ENCODE measurements at regions not wholly inside any gene's neighbourhood (a gene's known extent, or its start where the extent isn't known, plus 50 kb on each side); places are given as distances from the start of the nearest gene placed in this dataset.

DNA sequence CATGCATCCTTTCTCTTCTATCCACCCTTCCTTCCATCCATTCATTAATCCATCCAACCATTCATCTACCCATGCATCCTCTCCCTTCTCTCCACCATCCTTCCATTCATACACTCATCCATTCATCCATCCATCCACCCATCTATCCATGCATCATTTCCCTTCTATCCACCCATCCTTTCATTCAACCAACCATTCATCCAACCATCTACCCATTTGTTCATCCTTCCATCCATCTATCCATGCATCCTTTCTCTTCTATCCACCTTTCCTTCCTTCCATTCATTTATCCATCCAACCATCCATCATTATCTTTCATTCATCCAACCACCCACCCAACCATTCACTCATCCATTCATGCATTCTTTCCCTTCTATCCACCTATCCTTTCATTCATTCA, 188.4 kb downstream of the NPHP4 start:
- H3K36me3 ChIP-seq, result no peaks in the 10 kb centered on the region
- H3K9me3 ChIP-seq (replicated peaks), result peaks cover 4% of the 10 kb centered on the region

DNA sequence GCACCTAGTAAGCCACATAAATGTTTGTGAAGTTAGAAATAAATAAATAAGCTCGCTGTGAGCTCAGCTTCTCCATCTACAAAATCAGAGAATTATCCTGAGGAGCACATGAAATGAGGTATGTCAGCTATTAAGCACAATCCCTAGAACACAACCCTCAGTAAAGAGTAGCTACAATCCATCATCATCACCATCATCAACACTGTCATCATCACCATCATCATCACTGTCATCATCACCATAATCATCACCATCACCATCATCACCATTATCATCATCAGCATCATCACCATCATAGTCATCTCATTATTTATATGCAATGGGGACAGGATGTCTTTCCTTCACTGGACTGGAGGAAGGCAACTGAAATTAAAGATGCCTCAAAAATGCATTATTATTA, 189.6 kb downstream of the NPHP4 start:
- TF ChIP-seq, protein P1, sequence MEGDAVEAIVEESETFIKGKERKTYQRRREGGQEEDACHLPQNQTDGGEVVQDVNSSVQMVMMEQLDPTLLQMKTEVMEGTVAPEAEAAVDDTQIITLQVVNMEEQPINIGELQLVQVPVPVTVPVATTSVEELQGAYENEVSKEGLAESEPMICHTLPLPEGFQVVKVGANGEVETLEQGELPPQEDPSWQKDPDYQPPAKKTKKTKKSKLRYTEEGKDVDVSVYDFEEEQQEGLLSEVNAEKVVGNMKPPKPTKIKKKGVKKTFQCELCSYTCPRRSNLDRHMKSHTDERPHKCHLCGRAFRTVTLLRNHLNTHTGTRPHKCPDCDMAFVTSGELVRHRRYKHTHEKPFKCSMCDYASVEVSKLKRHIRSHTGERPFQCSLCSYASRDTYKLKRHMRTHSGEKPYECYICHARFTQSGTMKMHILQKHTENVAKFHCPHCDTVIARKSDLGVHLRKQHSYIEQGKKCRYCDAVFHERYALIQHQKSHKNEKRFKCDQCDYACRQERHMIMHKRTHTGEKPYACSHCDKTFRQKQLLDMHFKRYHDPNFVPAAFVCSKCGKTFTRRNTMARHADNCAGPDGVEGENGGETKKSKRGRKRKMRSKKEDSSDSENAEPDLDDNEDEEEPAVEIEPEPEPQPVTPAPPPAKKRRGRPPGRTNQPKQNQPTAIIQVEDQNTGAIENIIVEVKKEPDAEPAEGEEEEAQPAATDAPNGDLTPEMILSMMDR (IDR thresholded peaks at IDR 0.05; ENCODE audit: borderline replicate concordance), result no peak

More for the DNA sequence above, 188.4 kb downstream of the NPHP4 start:
- TF ChIP-seq, protein P1 (IDR thresholded peaks at IDR 0.05; ENCODE audit: borderline replicate concordance), result no peak
- peaks cover 43% of the 10 kb centered on the region for H3K27me3 ChIP-seq (ENCODE audit: low read depth)
- intact Hi-C loops (cut with micrococcal nuclease), result no loop called here
- no peaks in the 10 kb centered on the region for H3K4me1 ChIP-seq
- H3K4me3 ChIP-seq, result no peak overlapping the region
- H3K27ac ChIP-seq (replicated peaks), result no peak overlapping the region
- DNase-seq, result no peak

DNA sequence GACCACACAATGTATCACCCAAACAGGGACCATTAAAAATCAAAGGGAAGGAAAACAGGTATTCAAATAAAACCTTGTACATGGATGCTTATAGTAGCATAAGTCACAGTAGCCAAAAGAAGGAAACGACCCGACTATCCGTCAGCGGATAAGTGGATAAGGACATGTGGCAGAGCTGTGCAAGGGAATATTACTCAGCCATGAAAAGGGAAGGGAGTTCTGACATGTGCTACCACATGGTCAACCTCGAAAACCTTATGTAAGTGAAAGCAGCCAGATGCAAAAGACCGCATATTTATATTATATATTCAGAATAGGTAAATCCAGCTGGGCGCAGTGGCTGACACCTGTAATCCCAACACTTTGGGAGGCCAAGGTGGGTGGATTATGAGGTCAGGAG, 193.3 kb downstream of the NPHP4 start:
- DNase-seq, result no peak
- H3K27ac ChIP-seq (replicated peaks), result no peak overlapping the region
- TF ChIP-seq, protein P1 (IDR thresholded peaks at IDR 0.05; ENCODE audit: borderline replicate concordance), result no peak
- H3K4me1 ChIP-seq, result no peaks in the 10 kb centered on the region
- intact Hi-C loops (cut with micrococcal nuclease), result no loop called here
- H3K4me3 ChIP-seq, result no peak overlapping the region
- H3K9me3 ChIP-seq (replicated peaks), result peaks cover 4% of the 10 kb centered on the region
- no peaks in the 10 kb centered on the region for H3K36me3 ChIP-seq
- peaks cover 54% of the 10 kb centered on the region for H3K27me3 ChIP-seq (ENCODE audit: low read depth)

More for the DNA sequence above, 189.6 kb downstream of the NPHP4 start:
- DNase-seq, result no peak
- Histone ChIP-seq H3K27ac (replicated peaks) (no peak overlapping the region), H3K4me1 (no peaks in the 10 kb centered on the region), H3K27me3 (ENCODE audit: low read depth) (peaks cover 45% of the 10 kb centered on the region), H3K4me3 (no peak overlapping the region), H3K36me3 (no peaks in the 10 kb centered on the region), H3K9me3 (replicated peaks) (peaks cover 4% of the 10 kb centered on the region)
- intact Hi-C loops (cut with micrococcal nuclease), result no loop called here

DNA sequence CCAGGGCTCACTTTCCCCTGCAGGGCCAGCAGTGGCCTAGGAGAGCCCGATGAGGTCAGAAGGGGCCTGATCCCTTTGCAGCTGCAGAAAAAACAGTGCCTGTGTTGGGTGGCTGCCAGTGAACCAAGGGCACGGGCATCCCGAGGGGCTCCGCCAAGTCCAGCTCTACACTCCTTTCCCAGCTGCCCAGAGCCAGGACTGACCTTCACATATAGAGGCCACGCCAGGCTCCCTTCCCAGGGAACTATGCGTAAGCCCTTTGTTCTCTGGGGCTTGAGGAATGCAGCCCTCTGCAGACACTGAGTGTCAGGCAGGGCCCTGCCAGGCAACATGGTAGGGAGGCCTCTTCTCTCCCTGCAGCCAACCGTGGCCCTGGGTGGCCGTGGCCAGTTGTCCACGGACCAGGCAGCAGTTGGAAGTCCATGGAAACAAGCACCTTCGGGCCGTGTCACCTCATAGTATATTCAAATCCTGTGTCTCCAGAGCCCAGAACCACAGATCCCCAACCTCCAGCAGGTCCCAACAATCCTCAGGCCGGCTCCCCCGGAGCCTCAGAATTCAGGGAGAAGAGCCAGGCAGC, 194.0 kb downstream of the NPHP4 start:
- H3K9me3 ChIP-seq (replicated peaks), result peaks cover 4% of the 10 kb centered on the region
- no peaks in the 10 kb centered on the region for H3K36me3 ChIP-seq
- no peak for DNase-seq
- H3K4me1 ChIP-seq, result no peaks in the 10 kb centered on the region
- TF ChIP-seq, protein P1 (IDR thresholded peaks at IDR 0.05; ENCODE audit: borderline replicate concordance), result no peak
- H3K4me3 ChIP-seq, result no peak overlapping the region
- intact Hi-C loops (cut with micrococcal nuclease), result no loop called here
- H3K27ac ChIP-seq (replicated peaks), result no peak overlapping the region
- peaks cover 60% of the 10 kb centered on the region for H3K27me3 ChIP-seq (ENCODE audit: low read depth)

DNA sequence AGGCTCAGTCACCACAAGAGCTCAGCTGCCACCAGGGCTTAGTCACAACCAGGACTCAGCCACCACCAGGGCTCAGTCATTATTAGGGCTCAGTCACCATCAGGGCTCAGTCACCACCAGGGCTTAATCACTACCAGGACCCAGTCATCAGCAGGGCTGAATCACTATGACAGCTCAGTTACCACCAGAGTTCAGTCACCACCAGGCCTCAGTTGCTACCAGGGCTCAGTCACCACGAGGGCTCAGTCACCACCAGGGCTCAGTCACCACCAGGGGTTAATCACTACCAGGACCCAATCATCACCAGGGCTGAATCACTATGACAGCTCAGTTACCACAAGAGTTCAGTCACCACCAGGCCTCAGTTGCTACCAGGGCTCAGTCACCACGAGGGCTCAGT, 196.2 kb downstream of the NPHP4 start:
- intact Hi-C loops (cut with micrococcal nuclease), result no loop called here

More for the DNA sequence above, 196.2 kb downstream of the NPHP4 start:
- Histone ChIP-seq H3K27me3 (ENCODE audit: low read depth) (peaks cover 76% of the 10 kb centered on the region), H3K27ac (replicated peaks) (no peak overlapping the region), H3K4me1 (no peaks in the 10 kb centered on the region), H3K9me3 (replicated peaks) (peaks cover under 1% of the 10 kb centered on the region), H3K36me3 (no peaks in the 10 kb centered on the region), H3K4me3 (no peak overlapping the region)
- no peak for DNase-seq
- TF ChIP-seq, protein P1 (IDR thresholded peaks at IDR 0.05; ENCODE audit: borderline replicate concordance), result no peak
